ENCODE measurements at regions not wholly inside any gene's neighbourhood (a gene's known extent, or its start where the extent isn't known, plus 50 kb on each side); places are given as distances from the start of the nearest gene placed in this dataset.
A peak's percentile ranks its signal among the peaks of the same experiment; 100 is the strongest.

GRCh38 chr3:148280623-148281242 is 417.0 kb upstream of the AGTR1 start:
- H3K4me3 ChIP-seq (ENCODE audit: low read depth, low read length): no peak overlapping the region

GRCh38 chr3:148289159-148289558 is 408.5 kb upstream of the AGTR1 start:
- no peak for DNase-seq (ENCODE audit: low read depth)
- H3K4me3 ChIP-seq (ENCODE audit: low read depth, low read length): no peak overlapping the region

More at GRCh38 chr3:148280623-148281242, 417.0 kb upstream of the AGTR1 start:
- TF ChIP-seq CTCF (IDR thresholded peaks at IDR 0.05; ENCODE audit: insufficient read depth, low read depth, low read length, missing control alignments): no peak
- DNase-seq (ENCODE audit: low read depth): no peak

GRCh38 chr3:148297013-148297412 is 400.7 kb upstream of the AGTR1 start:
- no peak for TF ChIP-seq CTCF (IDR thresholded peaks at IDR 0.05; ENCODE audit: insufficient read depth, low read depth, low read length, missing control alignments)
- no peak overlapping the region for H3K4me3 ChIP-seq (ENCODE audit: low read depth, low read length)
- DNase-seq (ENCODE audit: low read depth): no peak

More at GRCh38 chr3:148289159-148289558, 408.5 kb upstream of the AGTR1 start:
- TF ChIP-seq CTCF (IDR thresholded peaks at IDR 0.05; ENCODE audit: insufficient read depth, low read depth, low read length, missing control alignments): no peak

- DNase-seq (ENCODE audit: low read depth): no peak
- no peak overlapping the region for H3K4me3 ChIP-seq (ENCODE audit: low read depth, low read length)
- TF ChIP-seq CTCF (IDR thresholded peaks at IDR 0.05; ENCODE audit: insufficient read depth, low read depth, low read length, missing control alignments): no peak
Observed at GRCh38 chr3:148307443-148307843, 390.3 kb upstream of the AGTR1 start.

- peak; percentile 58 for DNase-seq (ENCODE audit: low read depth)
- H3K4me3 ChIP-seq (ENCODE audit: low read depth, low read length): no peak overlapping the region
Observed at GRCh38 chr3:148309390-148310035, 388.2 kb upstream of the AGTR1 start.

GRCh38 chr3:148315756-148316155 is 381.9 kb upstream of the AGTR1 start:
- DNase-seq (ENCODE audit: low read depth): no peak
- no peak overlapping the region for H3K4me3 ChIP-seq (ENCODE audit: low read depth, low read length)
- no peak for TF ChIP-seq CTCF (IDR thresholded peaks at IDR 0.05; ENCODE audit: insufficient read depth, low read depth, low read length, missing control alignments)

More at GRCh38 chr3:148309390-148310035, 388.2 kb upstream of the AGTR1 start:
- TF ChIP-seq CTCF (IDR thresholded peaks at IDR 0.05; ENCODE audit: insufficient read depth, low read depth, low read length, missing control alignments): peak; percentile 58

Data from GM12865 (cell line).